Endothelial cell (in vitro differentiated cells): ENCODE measurements at regions not wholly inside any gene's neighbourhood (a gene's known extent, or its start where the extent isn't known, plus 50 kb on each side); places are given as distances from the start of the nearest gene placed in this dataset.

Experiments used
- DNase-seq: peaks from one replicate; pipeline ENCODE4 v3.0.0; 2021; ENCODE audit warnings: low spot score
- H3K27ac Mint-ChIP-seq: one replicate; pipeline ENCODE4 v1.8.0; 2021; ENCODE audit warnings: mixed read lengths, inconsistent platforms; ENCODE audit not compliant: unreplicated experiment
- H3K27me3 Mint-ChIP-seq: one replicate; pipeline ENCODE4 v1.8.0; 2021; ENCODE audit warnings: mild to moderate bottlenecking, moderate library complexity, mixed read lengths, inconsistent platforms; ENCODE audit not compliant: unreplicated experiment
- H3K36me3 Mint-ChIP-seq: one replicate; pipeline ENCODE4 v1.8.0; 2021; ENCODE audit warnings: mild to moderate bottlenecking, low read depth, mixed read lengths, inconsistent platforms; ENCODE audit not compliant: unreplicated experiment
- H3K4me1 Mint-ChIP-seq: one replicate; pipeline ENCODE4 v1.8.0; 2021; ENCODE audit warnings: mild to moderate bottlenecking, mixed read lengths, inconsistent platforms; ENCODE audit not compliant: unreplicated experiment
- H3K4me3 Mint-ChIP-seq: one replicate; pipeline ENCODE4 v1.8.0; 2021; ENCODE audit warnings: mild to moderate bottlenecking, mixed read lengths, inconsistent platforms; ENCODE audit not compliant: unreplicated experiment
- H3K9me3 Mint-ChIP-seq: one replicate; pipeline ENCODE4 v1.8.0; 2021; ENCODE audit warnings: mixed read lengths, inconsistent platforms; ENCODE audit not compliant: unreplicated experiment
- TF ChIP-seq, protein P1 (sequence below): fragments of 200-600 bp; sonication (generic); IDR thresholded peaks from one replicate; pipeline ENCODE4 v1.5.0; 2021; ENCODE audit warnings: antibody characterized with exemption; ENCODE audit not compliant: unreplicated experiment

DNA sequence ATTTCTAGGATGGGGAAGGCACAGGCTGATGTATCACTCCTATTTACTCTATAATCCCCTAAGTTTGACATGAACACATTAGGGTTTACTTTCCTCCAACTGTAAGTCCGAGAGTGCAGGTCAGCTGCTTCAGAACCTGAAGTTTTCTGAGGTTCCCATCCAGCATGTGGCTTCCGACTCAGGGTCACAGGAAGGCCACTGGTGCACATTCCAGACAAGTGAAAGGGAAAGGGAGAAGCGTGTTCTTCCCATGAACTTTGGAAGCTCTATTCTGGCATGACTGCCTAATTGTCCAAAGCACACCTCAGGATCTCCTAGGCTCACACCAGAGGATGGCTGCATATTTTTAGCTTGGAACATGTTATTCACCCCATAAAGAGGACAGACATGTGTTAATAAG lies 602.6 kb downstream of the SEMA5A start:
- no peak for DNase-seq
- Mint-ChIP-seq H3K4me1 (no peaks in the 10 kb centered on the region), H3K4me3 (no peak overlapping the region), H3K27ac (no peak overlapping the region), H3K36me3 (no peaks in the 10 kb centered on the region), H3K27me3 (no peaks in the 10 kb centered on the region), H3K9me3 (no peaks in the 10 kb centered on the region)
- TF ChIP-seq, protein P1, sequence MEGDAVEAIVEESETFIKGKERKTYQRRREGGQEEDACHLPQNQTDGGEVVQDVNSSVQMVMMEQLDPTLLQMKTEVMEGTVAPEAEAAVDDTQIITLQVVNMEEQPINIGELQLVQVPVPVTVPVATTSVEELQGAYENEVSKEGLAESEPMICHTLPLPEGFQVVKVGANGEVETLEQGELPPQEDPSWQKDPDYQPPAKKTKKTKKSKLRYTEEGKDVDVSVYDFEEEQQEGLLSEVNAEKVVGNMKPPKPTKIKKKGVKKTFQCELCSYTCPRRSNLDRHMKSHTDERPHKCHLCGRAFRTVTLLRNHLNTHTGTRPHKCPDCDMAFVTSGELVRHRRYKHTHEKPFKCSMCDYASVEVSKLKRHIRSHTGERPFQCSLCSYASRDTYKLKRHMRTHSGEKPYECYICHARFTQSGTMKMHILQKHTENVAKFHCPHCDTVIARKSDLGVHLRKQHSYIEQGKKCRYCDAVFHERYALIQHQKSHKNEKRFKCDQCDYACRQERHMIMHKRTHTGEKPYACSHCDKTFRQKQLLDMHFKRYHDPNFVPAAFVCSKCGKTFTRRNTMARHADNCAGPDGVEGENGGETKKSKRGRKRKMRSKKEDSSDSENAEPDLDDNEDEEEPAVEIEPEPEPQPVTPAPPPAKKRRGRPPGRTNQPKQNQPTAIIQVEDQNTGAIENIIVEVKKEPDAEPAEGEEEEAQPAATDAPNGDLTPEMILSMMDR: no peak

DNA sequence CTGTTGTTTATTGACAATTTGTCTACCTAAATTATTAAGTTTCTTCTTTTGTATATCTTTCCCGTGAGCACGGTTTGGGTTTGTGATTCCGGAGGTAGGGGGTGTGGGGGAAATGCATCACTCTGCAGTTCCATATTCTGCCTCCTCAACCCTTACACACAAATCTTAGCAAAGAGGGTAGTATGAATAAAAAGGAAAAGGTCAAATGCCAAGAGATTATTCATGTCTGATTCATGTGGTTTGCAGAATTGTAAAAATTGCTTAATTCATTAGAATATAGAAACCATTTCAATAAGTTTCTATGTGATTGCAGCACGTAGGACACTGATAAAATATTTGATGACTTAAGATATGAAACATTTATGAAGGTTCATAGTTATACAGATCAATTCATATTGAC lies 601.9 kb downstream of the SEMA5A start:
- Mint-ChIP-seq H3K4me3 (no peak overlapping the region), H3K27me3 (no peaks in the 10 kb centered on the region), H3K36me3 (no peaks in the 10 kb centered on the region), H3K4me1 (no peaks in the 10 kb centered on the region), H3K27ac (no peak overlapping the region), H3K9me3 (no peaks in the 10 kb centered on the region)
- TF ChIP-seq, protein P1: no peak
- no peak for DNase-seq

DNA sequence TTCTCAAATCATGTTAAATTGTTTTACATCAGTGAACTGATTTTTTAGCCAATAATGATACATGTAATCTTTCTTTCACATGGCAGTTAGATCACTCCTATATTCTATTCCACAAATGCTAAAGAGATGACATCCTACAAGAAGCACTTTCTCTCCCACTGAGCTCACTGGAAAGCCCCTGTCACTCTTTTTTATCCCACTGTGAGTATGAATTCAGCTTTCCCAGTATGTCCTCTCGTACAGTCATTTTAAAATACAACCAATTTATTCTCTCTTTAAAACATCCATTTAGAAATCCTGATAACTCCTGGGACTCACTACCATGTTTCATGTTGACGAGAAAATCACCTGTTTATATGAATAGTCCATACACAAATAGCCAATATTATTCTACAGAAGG lies 599.9 kb downstream of the SEMA5A start:
- no peaks in the 10 kb centered on the region for H3K27me3 Mint-ChIP-seq
- H3K27ac Mint-ChIP-seq: no peak overlapping the region
- TF ChIP-seq, protein P1: no peak

DNA sequence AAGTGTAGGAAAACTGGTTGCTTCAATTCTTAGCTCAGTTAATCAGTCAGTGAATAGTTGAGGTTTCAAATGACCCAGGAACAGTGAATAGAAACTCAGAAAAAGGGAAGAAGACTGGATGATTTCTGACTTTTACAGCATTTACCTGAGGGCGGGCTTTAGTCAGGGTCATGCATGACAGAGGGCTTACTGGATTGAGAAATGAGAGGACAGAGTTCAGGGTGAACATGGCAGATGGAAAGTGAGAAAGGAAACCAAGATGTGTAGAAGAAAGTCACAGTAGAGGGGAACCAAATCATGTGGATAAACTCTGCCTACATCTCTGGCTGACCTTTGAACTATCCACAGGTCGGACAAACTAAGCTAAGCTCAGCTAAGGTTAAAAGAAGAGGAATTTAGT lies 596.0 kb downstream of the SEMA5A start:
- Mint-ChIP-seq H3K27me3 (no peaks in the 10 kb centered on the region), H3K27ac (no peak overlapping the region), H3K4me3 (no peak overlapping the region), H3K36me3 (no peaks in the 10 kb centered on the region), H3K9me3 (no peaks in the 10 kb centered on the region), H3K4me1 (no peaks in the 10 kb centered on the region)
- no peak for DNase-seq
- TF ChIP-seq, protein P1: no peak

More for the DNA sequence above, 599.9 kb downstream of the SEMA5A start:
- no peaks in the 10 kb centered on the region for H3K4me1 Mint-ChIP-seq
- no peak for DNase-seq
- H3K36me3 Mint-ChIP-seq: no peaks in the 10 kb centered on the region
- no peaks in the 10 kb centered on the region for H3K9me3 Mint-ChIP-seq
- H3K4me3 Mint-ChIP-seq: no peak overlapping the region

DNA sequence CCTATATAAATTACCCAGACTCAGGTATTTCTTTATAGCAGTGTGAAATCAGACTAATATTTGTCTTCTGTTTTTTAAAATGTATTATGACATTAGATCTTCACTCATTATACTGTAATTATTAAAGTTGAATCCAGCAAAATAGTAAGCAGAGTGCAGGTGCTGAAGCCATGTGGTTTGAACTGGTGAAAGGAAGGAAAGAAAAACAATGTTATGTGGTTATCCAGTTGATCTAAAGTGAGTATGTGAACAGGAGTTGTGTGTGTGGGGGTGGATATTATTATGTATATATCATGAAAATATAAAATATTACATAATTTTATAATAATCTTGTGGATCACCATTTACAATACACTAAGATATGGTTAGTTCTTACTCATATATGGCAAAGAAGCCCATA lies 593.7 kb downstream of the SEMA5A start:
- Mint-ChIP-seq H3K27me3 (no peaks in the 10 kb centered on the region), H3K9me3 (no peaks in the 10 kb centered on the region), H3K4me1 (no peaks in the 10 kb centered on the region), H3K4me3 (no peak overlapping the region), H3K27ac (no peak overlapping the region), H3K36me3 (no peaks in the 10 kb centered on the region)
- TF ChIP-seq, protein P1: no peak
- no peak for DNase-seq
